Occipital lobe (tissue), 1 donor: ENCODE measurements at regions not wholly inside any gene's neighbourhood (a gene's known extent, or its start where the extent isn't known, plus 50 kb on each side); places are given as distances from the start of the nearest gene placed in this dataset.
"Not testable (repeated sequence)": the region's sequence is repeated elsewhere in the genome, so short reads cannot be mapped to it uniquely, and the experiment has no call there.

ENCODE experiments used
- DNase-seq: peaks from one replicate; lab custom pipeline; 2025; lab: John Stamatoyannopoulos, UW

GRCh38 chr3:29181872-29182271 is 99.0 kb upstream of the RBMS3 start:
- no peak for DNase-seq

GRCh38 chr3:29182828-29183227 is 98.0 kb upstream of the RBMS3 start:
- DNase-seq = not testable (repeated sequence)

- no peak for DNase-seq
These were observed 97.4 kb upstream of the RBMS3 start for GRCh38 chr3:29183346-29184087.

GRCh38 chr3:29185706-29186105 is 95.2 kb upstream of the RBMS3 start:
- no peak for DNase-seq

- DNase-seq = no peak
These were observed 94.7 kb upstream of the RBMS3 start for GRCh38 chr3:29186131-29186599.

- DNase-seq = no peak
These were observed 93.7 kb upstream of the RBMS3 start for GRCh38 chr3:29186982-29187725.

GRCh38 chr3:29189328-29189727 is 91.5 kb upstream of the RBMS3 start:
- DNase-seq = no peak

- no peak for DNase-seq
These were observed 86.7 kb upstream of the RBMS3 start for GRCh38 chr3:29194139-29194538.

- no peak for DNase-seq
These were observed 85.8 kb upstream of the RBMS3 start for GRCh38 chr3:29195056-29195455.

GRCh38 chr3:29201604-29202003 is 79.3 kb upstream of the RBMS3 start:
- DNase-seq = no peak

- DNase-seq = no peak
These were observed 78.5 kb upstream of the RBMS3 start for GRCh38 chr3:29202378-29202777.

GRCh38 chr3:29203851-29204250 is 77.0 kb upstream of the RBMS3 start:
- DNase-seq = no peak

GRCh38 chr3:29207427-29207826 is 73.4 kb upstream of the RBMS3 start:
- no peak for DNase-seq

GRCh38 chr3:29212789-29213433 is 68.0 kb upstream of the RBMS3 start:
- DNase-seq = no peak

- no peak for DNase-seq
These were observed 66.7 kb upstream of the RBMS3 start for GRCh38 chr3:29214009-29214658.

- DNase-seq = no peak
These were observed 64.9 kb upstream of the RBMS3 start for GRCh38 chr3:29215948-29216347.

GRCh38 chr3:29226706-29227105 is 54.2 kb upstream of the RBMS3 start:
- no peak for DNase-seq

GRCh38 chr3:29227307-29227706 is 53.6 kb upstream of the RBMS3 start:
- DNase-seq = no peak
